Adrenal gland (tissue), 5 donors: ENCODE measurements at regions not wholly inside any gene's neighbourhood (a gene's known extent, or its start where the extent isn't known, plus 50 kb on each side); places are given as distances from the start of the nearest gene placed in this dataset.

ENCODE experiments used
- CTCF ChIP-seq, 6 experiments: fragments of 450-650 bp in 4 of 6; fragments of 200-600 bp in 2 of 6; sonication (generic) in 1 of 6; IDR thresholded peaks; 1 replicate in 5 of 6; 2 replicates in 1 of 6; pipeline versions ENCODE4 v1.5.1 to v1.8.0; 2016 to 2021; ENCODE audit warnings: antibody characterized with exemption in 6 of 6, mild to moderate bottlenecking in 2 of 6, moderate library complexity in 1 of 6
- POLR2A ChIP-seq, 2 donors: fragments of 450-650 bp; IDR thresholded peaks; one replicate each; pipeline ENCODE4 v1.6.1; 2017; ENCODE audit warnings: antibody characterized with exemption in 2 of 2, mild to moderate bottlenecking in 2 of 2, moderate library complexity in 1 of 2
- donor health status: DM: no; HTN: no; CAD: no.

GRCh38 chr2:129192841-129193253 lies 786.6 kb upstream of the RAB6C start:
- TF ChIP-seq CTCF (IDR thresholded peaks at IDR 0.05) (no peak), POLR2A (IDR thresholded peaks at IDR 0.05) (no peak)
